ENCODE measurements at regions not wholly inside any gene's neighbourhood (a gene's known extent, or its start where the extent isn't known, plus 50 kb on each side); places are given as distances from the start of the nearest gene placed in this dataset.

DNA sequence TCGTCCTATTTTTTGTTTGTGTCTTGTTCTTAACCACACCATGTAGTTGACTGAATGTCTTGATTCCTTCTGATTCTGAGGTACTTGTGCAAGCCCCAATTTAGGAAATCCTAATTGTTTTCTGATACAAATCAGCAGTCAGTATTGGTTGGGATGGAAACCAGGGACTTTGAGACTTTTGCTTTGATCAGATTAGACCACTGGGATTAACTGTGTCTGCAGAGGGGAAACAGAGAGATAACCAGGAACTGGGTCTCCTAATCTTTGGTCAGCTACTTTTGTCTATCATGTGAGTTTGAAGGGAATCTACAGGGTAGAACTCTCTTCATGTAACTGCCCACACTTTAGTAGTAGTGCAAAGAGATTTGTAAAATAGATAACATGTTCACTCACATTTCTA lies 173.8 kb upstream of the POC5 start:
- Histone ChIP-seq H3K27ac (no peak overlapping the region), H3K9me3 (no peaks in the 10 kb centered on the region), H3K36me3 (no peaks in the 10 kb centered on the region), H3K27me3 (no peaks in the 10 kb centered on the region), H3K4me1 (no peaks in the 10 kb centered on the region), H3K4me3 (no peak overlapping the region)
- WGBS, 2 donors = 81 to 88% methylated on average over 1 of the region's 1 CpG
- no peak for DNase-seq
- intact Hi-C loops (cut with DNase I) = no loop called here
- TF ChIP-seq CTCF (IDR thresholded peaks at IDR 0.05) (no peak), POLR2AphosphoS5 (IDR thresholded peaks at IDR 0.05) (no peak), POLR2A (IDR thresholded peaks at IDR 0.05) (no peak), EP300 (IDR thresholded peaks at IDR 0.05) (no peak)

DNA sequence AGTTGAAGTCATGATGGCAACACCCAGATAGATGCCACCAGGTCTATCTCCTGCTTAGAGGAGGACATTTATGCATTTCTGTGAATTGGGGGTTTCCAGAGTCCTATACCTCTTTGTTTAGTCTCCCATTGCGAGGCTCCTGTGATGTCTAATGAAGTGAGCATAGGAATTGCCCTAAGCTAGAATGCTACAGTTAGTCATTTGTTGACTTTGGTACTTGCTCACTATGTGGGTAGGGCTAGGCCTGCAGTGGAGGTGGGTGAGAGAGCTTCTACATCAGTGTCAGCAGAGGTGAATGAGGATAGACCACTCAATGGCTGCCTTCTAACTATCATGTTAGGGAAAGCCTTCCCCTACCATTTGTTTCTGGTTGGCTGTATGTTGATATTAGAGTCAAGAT lies 173.3 kb upstream of the POC5 start:
- Histone ChIP-seq H3K36me3 (no peaks in the 10 kb centered on the region), H3K9me3 (no peaks in the 10 kb centered on the region), H3K27me3 (no peaks in the 10 kb centered on the region), H3K4me1 (no peaks in the 10 kb centered on the region), H3K4me3 (no peak overlapping the region), H3K27ac (no peak overlapping the region)
- intact Hi-C loops (cut with DNase I) = no loop called here
- no peak for DNase-seq
- TF ChIP-seq POLR2AphosphoS5 (IDR thresholded peaks at IDR 0.05) (no peak), EP300 (IDR thresholded peaks at IDR 0.05) (no peak), CTCF (IDR thresholded peaks at IDR 0.05) (no peak), POLR2A (IDR thresholded peaks at IDR 0.05) (no peak)
- 85 to 86% methylated on average over 1 of the region's 1 CpG for WGBS, 2 donors

DNA sequence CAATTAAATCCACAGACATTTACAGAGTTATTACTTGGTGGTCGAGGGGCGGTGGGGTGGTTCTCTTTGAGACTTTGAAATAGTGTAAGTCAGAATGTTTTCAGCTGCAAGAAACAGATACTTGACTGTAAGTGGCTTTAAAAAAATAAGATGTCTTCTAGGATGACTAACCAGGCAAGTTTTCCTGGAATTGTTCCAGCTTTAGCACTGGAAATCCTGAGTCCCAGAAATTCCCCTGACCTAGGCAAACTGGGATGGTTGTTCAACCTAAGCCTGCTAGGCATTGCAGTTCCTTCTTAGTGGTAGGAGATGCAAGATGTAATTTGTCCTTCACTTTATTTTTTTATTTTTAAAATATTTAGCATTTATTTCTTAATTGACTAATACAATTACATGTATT lies 169.5 kb upstream of the POC5 start:
- Histone ChIP-seq H3K36me3 (no peaks in the 10 kb centered on the region), H3K4me3 (no peak overlapping the region), H3K27me3 (no peaks in the 10 kb centered on the region), H3K4me1 (no peaks in the 10 kb centered on the region), H3K27ac (no peak overlapping the region), H3K9me3 (no peaks in the 10 kb centered on the region)
- DNase-seq = no peak
- intact Hi-C loops (cut with DNase I) = no loop called here
- WGBS, 2 donors = 72 to 73% methylated on average over 2 of the region's 2 CpGs
- TF ChIP-seq POLR2AphosphoS5 (IDR thresholded peaks at IDR 0.05) (no peak), POLR2A (IDR thresholded peaks at IDR 0.05) (no peak), CTCF (IDR thresholded peaks at IDR 0.05) (no peak), EP300 (IDR thresholded peaks at IDR 0.05) (no peak)

- Histone ChIP-seq H3K27me3 (no peaks in the 10 kb centered on the region), H3K36me3 (no peaks in the 10 kb centered on the region), H3K27ac (no peak overlapping the region), H3K4me1 (no peaks in the 10 kb centered on the region), H3K4me3 (no peak overlapping the region), H3K9me3 (no peaks in the 10 kb centered on the region)
- DNase-seq = no peak
- TF ChIP-seq CTCF (IDR thresholded peaks at IDR 0.05) = peak in 1 of 4 experiments; percentile 8
- no peak for TF ChIP-seq POLR2AphosphoS5 (IDR thresholded peaks at IDR 0.05)
- intact Hi-C loops (cut with DNase I) = no loop called here
- 74 to 80% methylated on average over 2 of the region's 2 CpGs for WGBS, 2 donors
Observed at GRCh38 chr5:75885849-75886596, 168.8 kb upstream of the POC5 start.

DNA sequence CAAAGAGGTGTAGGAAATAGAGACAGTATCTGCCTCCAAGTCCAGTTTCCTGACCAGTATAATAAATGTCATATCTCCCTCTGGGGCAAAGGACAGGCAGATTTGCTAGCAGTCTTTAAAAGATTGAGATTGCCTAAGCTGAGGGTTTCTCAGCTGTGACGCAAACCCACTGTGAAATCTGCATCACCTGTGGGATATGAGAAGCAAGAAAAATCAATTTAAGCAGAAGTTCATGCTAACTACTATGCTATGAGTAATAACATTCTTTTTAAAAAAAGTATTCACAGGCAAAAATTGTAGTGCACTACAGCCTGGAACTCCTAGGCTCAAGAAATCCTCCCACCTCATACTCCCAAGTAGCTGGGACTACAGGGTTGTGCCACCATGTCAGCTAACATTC lies 168.1 kb upstream of the POC5 start:
- H3K4me1 ChIP-seq = no peaks in the 10 kb centered on the region
- intact Hi-C loops (cut with DNase I) = no loop called here
- no peak for TF ChIP-seq CTCF (IDR thresholded peaks at IDR 0.05)
- TF ChIP-seq POLR2A (IDR thresholded peaks at IDR 0.05) = no peak
- TF ChIP-seq EP300 (IDR thresholded peaks at IDR 0.05) = no peak
- no peak for TF ChIP-seq POLR2AphosphoS5 (IDR thresholded peaks at IDR 0.05)
- no peaks in the 10 kb centered on the region for H3K9me3 ChIP-seq
- H3K27ac ChIP-seq = no peak overlapping the region
- WGBS, 2 donors = 92 to 93% methylated on average over 1 of the region's 1 CpG
- no peaks in the 10 kb centered on the region for H3K36me3 ChIP-seq
- H3K4me3 ChIP-seq = no peak overlapping the region
- DNase-seq = no peak
- H3K27me3 ChIP-seq = no peaks in the 10 kb centered on the region
